Activated CD8-positive, alpha-beta memory T cell treated with anti-CD3 and anti-CD28 coated beads for 4 hours (primary cell): ENCODE measurements at regions not wholly inside any gene's neighbourhood (a gene's known extent, or its start where the extent isn't known, plus 50 kb on each side); places are given as distances from the start of the nearest gene placed in this dataset.
"Not testable (repeated sequence)": the region's sequence is repeated elsewhere in the genome, so short reads cannot be mapped to it uniquely, and the experiment has no call there.

Source experiments
- DNase-seq, 2 donors: peaks; one replicate each; pipeline ENCODE4 v3.0.0-alpha.2; 2020; ENCODE audit warnings: low read depth in 2 of 2

- DNase-seq: no peak
Observed at GRCh38 chr6:8361259-8361658, 74.1 kb downstream of the SLC35B3 start.

GRCh38 chr6:8352966-8353340, 82.4 kb downstream of the SLC35B3 start:
- no peak for DNase-seq

GRCh38 chr6:8352335-8352965, 82.9 kb downstream of the SLC35B3 start:
- no peak for DNase-seq

- no peak for DNase-seq
Observed at GRCh38 chr6:8343600-8343999, 91.7 kb downstream of the SLC35B3 start.

GRCh38 chr6:8342241-8342819, 93.0 kb downstream of the SLC35B3 start:
- no peak for DNase-seq

- DNase-seq: no peak
Observed at GRCh38 chr6:8337147-8337546, 98.2 kb downstream of the SLC35B3 start.

GRCh38 chr6:8336406-8337057, 98.8 kb downstream of the SLC35B3 start:
- DNase-seq: no peak

GRCh38 chr6:8335896-8336295, 99.4 kb downstream of the SLC35B3 start:
- DNase-seq: no peak

GRCh38 chr6:8335381-8335780, 100.0 kb downstream of the SLC35B3 start:
- no peak for DNase-seq

GRCh38 chr6:8334113-8334512, 101.2 kb downstream of the SLC35B3 start:
- no peak for DNase-seq

GRCh38 chr6:8329562-8329961, 105.8 kb downstream of the SLC35B3 start:
- no peak for DNase-seq

GRCh38 chr6:8325743-8326142, 109.6 kb downstream of the SLC35B3 start:
- no peak for DNase-seq

- DNase-seq: no peak
Observed at GRCh38 chr6:8322659-8323058, 112.7 kb downstream of the SLC35B3 start.

GRCh38 chr6:8321671-8322404, 113.5 kb downstream of the SLC35B3 start:
- no peak for DNase-seq

GRCh38 chr6:8315154-8315553, 120.2 kb downstream of the SLC35B3 start:
- DNase-seq: no peak

GRCh38 chr6:8301502-8301901, 133.8 kb downstream of the SLC35B3 start:
- no peak for DNase-seq

GRCh38 chr6:8299034-8299433, 136.3 kb downstream of the SLC35B3 start:
- no peak for DNase-seq

- not testable (repeated sequence) for DNase-seq
Observed at GRCh38 chr6:8282946-8283345, 152.4 kb downstream of the SLC35B3 start.

GRCh38 chr6:8282380-8282779, 153.0 kb downstream of the SLC35B3 start:
- DNase-seq: no peak

- no peak for DNase-seq
Observed at GRCh38 chr6:8279041-8279805, 156.1 kb downstream of the SLC35B3 start.

- DNase-seq: no peak
Observed at GRCh38 chr6:8278562-8278961, 156.8 kb downstream of the SLC35B3 start.

GRCh38 chr6:8277769-8278168, 157.6 kb downstream of the SLC35B3 start:
- DNase-seq: no peak
